GM12878 (cell line): ENCODE measurements at regions not wholly inside any gene's neighbourhood (a gene's known extent, or its start where the extent isn't known, plus 50 kb on each side); places are given as distances from the start of the nearest gene placed in this dataset.

Experiments
- ATAC-seq: fragments of 200-7000 bp; cut with Tn5 transposase; 3 replicates; pipeline ENCODE4 v1.9.1; 2020; ENCODE audit warnings: mild to moderate bottlenecking, moderate library complexity
- BruUV-seq: library from RNA; stranded (reverse); fragments of 400-500 nt; replicated peaks from 2 replicates; lab custom pipeline; 2021; lab: Mats Ljungman, UMichigan
- CTCF ChIA-PET: fragments of 300-600 bp; sonication (Branson Sonifier 250); formaldehyde crosslinking; extraction: SDS; loops from one replicate; lab custom pipeline; 2021; ENCODE audit warnings: inconsistent platforms; lab: Yijun Ruan, JAX
- POLR2A ChIA-PET: fragments of 350-600 bp; formaldehyde crosslinking; extraction: SDS; loops from one replicate; lab custom pipeline; 2021; ENCODE audit warnings: inconsistent platforms; lab: Charles Lee
- RAD21 ChIA-PET: fragments of 300-600 bp; sonication (Branson Sonifier 250); formaldehyde crosslinking; loops from one replicate; lab custom pipeline; 2023; ENCODE audit warnings: antibody characterized with exemption; ENCODE audit not compliant: unreplicated experiment; lab: Charles Lee
- SMC1A ChIA-PET: fragments of 300-600 bp; sonication (Branson Sonifier 250); formaldehyde crosslinking; loops from one replicate; lab custom pipeline; 2023; ENCODE audit not compliant: unreplicated experiment, uncharacterized antibody; lab: Charles Lee
- DNase-seq: peaks from one replicate; pipeline ENCODE4 v3.0.0-alpha.2; 2011; ENCODE audit warnings: low read depth, low spot score
- FAIRE-seq: peaks from 3 replicates; lab custom pipeline; 2011; peaks lifted over from hg19 to GRCh38; lab: Jason Lieb, UNC
- H2AFZ ChIP-seq: 2 replicates; pipeline ENCODE4 v1.6.0; 2011; ENCODE audit warnings: low read depth, low read length, control low read depth; ENCODE audit not compliant: control insufficient read depth
- H3K27ac ChIP-seq: 2 replicates; pipeline ENCODE4 v1.5.1; 2011; ENCODE audit warnings: control low read depth; ENCODE audit not compliant: control insufficient read depth, insufficient read depth
- H3K27me3 ChIP-seq, 2 experiments: replicated peaks in 1 of 2; 2 replicates each; pipeline versions ENCODE4 v1.6.0 to v1.6.1; 2011; ENCODE audit warnings: low read length in 1 of 2; ENCODE audit not compliant: control insufficient read depth in 2 of 2, insufficient read depth in 2 of 2
- H3K36me3 ChIP-seq, 2 experiments: 2 replicates each; pipeline ENCODE4 v1.5.1; 2011; ENCODE audit warnings: low read length in 1 of 2; ENCODE audit not compliant: control insufficient read depth in 2 of 2, insufficient read depth in 2 of 2
- H3K4me1 ChIP-seq: 2 replicates; pipeline ENCODE4 v1.6.1; 2011; ENCODE audit warnings: mild to moderate bottlenecking, low read length, moderate library complexity, mixed read lengths; ENCODE audit not compliant: control insufficient read depth, insufficient read depth
- H3K4me2 ChIP-seq: 2 replicates; pipeline ENCODE4 v1.6.0; 2011; ENCODE audit warnings: control low read depth; ENCODE audit not compliant: control insufficient read depth, insufficient read depth
- H3K4me3 ChIP-seq: fragments of 200-600 bp; sonication (generic); 2 replicates; pipeline ENCODE4 v1.5.1; 2016
- H3K79me2 ChIP-seq: 2 replicates; pipeline ENCODE4 v1.6.0; 2011; ENCODE audit warnings: low read length; ENCODE audit not compliant: control insufficient read depth, insufficient read depth
- H3K9ac ChIP-seq: 2 replicates; pipeline ENCODE4 v1.8.0; 2011; ENCODE audit warnings: low read length, control low read depth, mixed read lengths; ENCODE audit not compliant: control insufficient read depth, insufficient read depth
- H3K9me3 ChIP-seq: replicated peaks from 3 replicates; pipeline ENCODE4 v1.5.1; 2011; ENCODE audit warnings: mild to moderate bottlenecking, low read length; ENCODE audit not compliant: control insufficient read depth, insufficient read depth
- H4K20me1 ChIP-seq: 2 replicates; pipeline ENCODE4 v1.6.0; 2011; ENCODE audit not compliant: control insufficient read depth, insufficient read depth
- E4F1 ChIP-seq: fragments of 450-650 bp; IDR thresholded peaks from 2 replicates; pipeline ENCODE4 v1.6.1; 2018; ENCODE audit warnings: borderline replicate concordance, mild to moderate bottlenecking; ENCODE audit not compliant: partially characterized antibody
- MAX ChIP-seq: IDR thresholded peaks from 2 replicates; pipeline ENCODE4 v1.6.1; 2012; ENCODE audit warnings: low read depth, low read length, improper control_type of control experiment
- MTA2 ChIP-seq: fragments of 450-650 bp; IDR thresholded peaks from 2 replicates; pipeline ENCODE4 v1.6.1; 2016; ENCODE audit warnings: low read depth, mild to moderate bottlenecking, moderate library complexity
- MXI1 ChIP-seq: fragments of 150-350 bp; IDR thresholded peaks from 2 replicates; pipeline ENCODE4 v1.6.1; 2011; ENCODE audit warnings: low read depth, mild to moderate bottlenecking, inconsistent platforms, low read length, improper control_type of control experiment
- RCOR1 ChIP-seq: conservative IDR thresholded peaks from 2 replicates; pipeline ENCODE4 v1.6.1; 2012; ENCODE audit warnings: low read depth, low read length, improper control_type of control experiment
- REST ChIP-seq: IDR thresholded peaks from 2 replicates; pipeline ENCODE4 v1.6.1; 2012; ENCODE audit warnings: mild to moderate bottlenecking, low read depth, low read length
- SP1 ChIP-seq: IDR thresholded peaks from one replicate; pipeline ENCODE4 v1.6.1; 2011; ENCODE audit warnings: low read depth, low read length
- STAT1 ChIP-seq: fragments of 450-650 bp; conservative IDR thresholded peaks from 2 replicates; pipeline ENCODE4 v1.6.1; 2014; ENCODE audit warnings: antibody characterized with exemption, mild to moderate bottlenecking
- TAF1 ChIP-seq: IDR thresholded peaks from 2 replicates; pipeline ENCODE4 v1.6.1; 2011; ENCODE audit warnings: mild to moderate bottlenecking, low read depth, low read length, borderline replicate concordance
- USF2 ChIP-seq: IDR thresholded peaks from 2 replicates; pipeline ENCODE4 v1.6.1; 2011; ENCODE audit warnings: low read depth, low read length, improper control_type of control experiment, borderline replicate concordance
- ZBTB11 ChIP-seq: fragments of 450-650 bp; formaldehyde crosslinking; IDR thresholded peaks from 2 replicates; pipeline ENCODE4 v1.5.0; 2022; ENCODE audit warnings: mild to moderate bottlenecking, missing genetic modification characterization
- WGBS: methylation state at CpG from one replicate; pipeline ENCODE4 v1.1.6; 2016; ENCODE audit warnings: low lambda C conversion rate; ENCODE audit not compliant: insufficient replicate concordance, insufficient coverage; ENCODE audit errors: missing lambda C conversion rate; 5-methylcytosine and 5-hydroxymethylcytosine counted together
- in situ Hi-C: fragments of 300-500 bp; cut with MboI; formaldehyde crosslinking; loops from 9 replicates; pipeline ENCODE4 v1.14.3; 2018; ENCODE audit warnings: mixed read lengths
- intact Hi-C: fragments of 100-400 bp; cut with micrococcal nuclease; formaldehyde crosslinking; loops from one replicate; pipeline ENCODE4 v1.14.2; 2022; ENCODE audit not compliant: unreplicated experiment

GRCh38 chr6:4472969-4473642 is 303.1 kb upstream of the CDYL start (continued):
- TF ChIP-seq ZBTB11 (CRISPR knock-in tag), result no peak
- TF ChIP-seq, all 136 proteins: peak for 0

GRCh38 chr6:4472222-4472621 is 304.0 kb upstream of the CDYL start:
- H3K27me3 ChIP-seq, result no peaks in the 10 kb centered on the region
- POLR2A ChIA-PET, result interaction anchor here (0.7 kb wide), 1 partner anchor 22 kb away, joined by 3 read pairs; no protein-coding TSS in a partner anchor
- in situ Hi-C loops, result no loop called here
- no peak for FAIRE-seq
- no peaks in the 10 kb centered on the region for H3K4me1 ChIP-seq
- intact Hi-C loops, result no loop called here
- H3K4me3 ChIP-seq, result no peak overlapping the region
- CTCF ChIA-PET, result interaction anchor here (1.1 kb wide), 1 partner anchor 377 kb away, joined by 3 read pairs; no protein-coding TSS in a partner anchor
- no peak overlapping the region for H3K27ac ChIP-seq
- no peaks in the 10 kb centered on the region for H3K79me2 ChIP-seq
- peaks cover 2% of the 10 kb centered on the region; the same call in 1 of the 3 replicates for H3K9me3 ChIP-seq
- 55% methylated on average over 3 of the region's 3 CpGs for WGBS
- no peak overlapping the region for H3K4me2 ChIP-seq
- no peak for DNase-seq
- no peaks in the 10 kb centered on the region for H3K36me3 ChIP-seq
- H4K20me1 ChIP-seq, result no peaks in the 10 kb centered on the region
- RAD21 ChIA-PET, result no interaction called here
- SMC1A ChIA-PET, result no interaction called here
- no TSS peak for BruUV-seq
- H2AFZ ChIP-seq, result no peak overlapping the region
- H3K9ac ChIP-seq, result no peak overlapping the region
- no peak for ATAC-seq
- TF ChIP-seq MXI1, result no peak
- TF ChIP-seq MTA2, result no peak
- TF ChIP-seq USF2, result no peak
- TF ChIP-seq RCOR1, result no peak
- TF ChIP-seq STAT1, result no peak
- TF ChIP-seq REST, result no peak
- no peak for TF ChIP-seq E4F1
- no peak for TF ChIP-seq SP1
- TF ChIP-seq TAF1, result no peak
- TF ChIP-seq MAX, result no peak
